Peyer's patch (tissue), 4 donors: ENCODE measurements at regions not wholly inside any gene's neighbourhood (a gene's known extent, or its start where the extent isn't known, plus 50 kb on each side); places are given as distances from the start of the nearest gene placed in this dataset.

ENCODE experiments used
- CTCF ChIP-seq, 6 experiments: fragments of 450-650 bp in 4 of 6; fragments of 200-600 bp in 2 of 6; sonication (generic) in 1 of 6; IDR thresholded peaks; one replicate each; pipeline ENCODE4 v1.5.1; 2017 to 2019; ENCODE audit warnings: antibody characterized with exemption in 6 of 6, mild to moderate bottlenecking in 3 of 6, moderate library complexity in 1 of 6
- POLR2A ChIP-seq, 2 donors: fragments of 450-650 bp; IDR thresholded peaks; one replicate each; pipeline ENCODE4 v1.5.1; 2017; ENCODE audit warnings: antibody characterized with exemption in 2 of 2, mild to moderate bottlenecking in 2 of 2, moderate library complexity in 2 of 2

- TF ChIP-seq CTCF (IDR thresholded peaks at IDR 0.05) (no peak), POLR2A (IDR thresholded peaks at IDR 0.05) (no peak)
These were observed 156.6 kb upstream of the TAB2 start for GRCh38 chr6:149160943-149161342.
